PC-9 (cell line): ENCODE measurements at regions not wholly inside any gene's neighbourhood (a gene's known extent, or its start where the extent isn't known, plus 50 kb on each side); places are given as distances from the start of the nearest gene placed in this dataset.

Experiments
- BruUV-seq: library from RNA; stranded (reverse); fragments of 400-500 nt; replicated peaks from 2 replicates; lab custom pipeline; 2021; lab: Mats Ljungman, UMichigan
- CTCF ChIA-PET: fragments of 300-600 bp; sonication (Branson Sonifier 250); formaldehyde crosslinking; loops from one replicate; lab custom pipeline; 2022; ENCODE audit warnings: antibody characterized with exemption; lab: Charles Lee
- POLR2A ChIA-PET: fragments of 300-600 bp; sonication (Branson Sonifier 250); formaldehyde crosslinking; loops from one replicate; lab custom pipeline; 2022; ENCODE audit warnings: antibody characterized with exemption; ENCODE audit not compliant: unreplicated experiment; lab: Charles Lee
- DNase-seq, 2 experiments: peaks; one replicate each; pipeline versions ENCODE4 v3.0.0 to v3.0.0-alpha.2; 2015 to 2022; ENCODE audit warnings: mixed read lengths in 1 of 2
- H2AFZ ChIP-seq: fragments of 200-600 bp; sonication (generic); 2 replicates; pipeline ENCODE4 v1.8.1; 2017; ENCODE audit warnings: antibody characterized with exemption
- H3F3A ChIP-seq: fragments of 200-600 bp; sonication (generic); 2 replicates; pipeline ENCODE4 v1.8.1; 2017; ENCODE audit warnings: antibody characterized with exemption, mild to moderate bottlenecking, low read depth; ENCODE audit not compliant: insufficient read depth
- H3K27ac ChIP-seq: fragments of 200-600 bp; sonication (generic); 2 replicates; pipeline ENCODE4 v1.6.1; 2016; ENCODE audit warnings: mixed run types
- H3K27me3 ChIP-seq: fragments of 200-600 bp; sonication (generic); 2 replicates; pipeline ENCODE4 v1.6.1; 2016; ENCODE audit warnings: low read depth, mixed run types; ENCODE audit not compliant: insufficient read depth
- H3K36me3 ChIP-seq: fragments of 200-600 bp; sonication (generic); 2 replicates; pipeline ENCODE4 v1.6.1; 2016; ENCODE audit warnings: low read depth, mixed run types
- H3K4me1 ChIP-seq: fragments of 200-600 bp; sonication (generic); replicated peaks from 2 replicates; pipeline ENCODE4 v1.6.1; 2016; ENCODE audit warnings: mixed run types; ENCODE audit not compliant: insufficient read depth
- H3K4me2 ChIP-seq: fragments of 200-600 bp; sonication (generic); 2 replicates; pipeline ENCODE4 v1.6.1; 2017; ENCODE audit warnings: mixed run types
- H3K4me3 ChIP-seq: fragments of 200-600 bp; sonication (generic); 2 replicates; pipeline ENCODE4 v1.6.1; 2016; ENCODE audit warnings: mixed run types
- H3K79me2 ChIP-seq: fragments of 200-600 bp; sonication (generic); 2 replicates; pipeline ENCODE4 v1.6.1; 2017; ENCODE audit warnings: low read depth, mixed run types
- H3K9me2 ChIP-seq: fragments of 200-600 bp; sonication (generic); 2 replicates; pipeline ENCODE4 v1.8.1; 2017; ENCODE audit warnings: mild to moderate bottlenecking; ENCODE audit not compliant: insufficient read depth
- H3K9me3 ChIP-seq: fragments of 200-600 bp; sonication (generic); 2 replicates; pipeline ENCODE4 v1.8.1; 2016; ENCODE audit warnings: low read depth; ENCODE audit not compliant: insufficient read depth
- H4K20me1 ChIP-seq: fragments of 200-600 bp; sonication (generic); 2 replicates; pipeline ENCODE4 v1.8.1; 2017; ENCODE audit not compliant: insufficient read depth
- EZH2 ChIP-seq: fragments of 200-600 bp; sonication (generic); IDR thresholded peaks from 2 replicates; pipeline ENCODE4 v1.8.0; 2017; ENCODE audit warnings: antibody characterized with exemption, low read depth
- intact Hi-C: fragments of 100-400 bp; cut with micrococcal nuclease; formaldehyde crosslinking; loops from one replicate; pipeline ENCODE4 v1.10.0; 2022; ENCODE audit not compliant: unreplicated experiment
- TF ChIP-seq, protein P1 (sequence below): fragments of 200-600 bp; sonication (generic); conservative IDR thresholded peaks from 2 replicates; pipeline ENCODE4 v1.6.1; 2017; ENCODE audit warnings: mixed run types, antibody characterized with exemption, mild to moderate bottlenecking, moderate library complexity

- H4K20me1 ChIP-seq = no peaks in the 10 kb centered on the region
- peaks cover 1% of the 10 kb centered on the region for H3K4me1 ChIP-seq
- H3K27ac ChIP-seq = no peak overlapping the region
- no peaks in the 10 kb centered on the region; the same call in 1 of the 2 replicates for H3K9me3 ChIP-seq
- H3K4me3 ChIP-seq = no peak overlapping the region
- TF ChIP-seq EZH2 = no peak
- TF ChIP-seq, protein P1, sequence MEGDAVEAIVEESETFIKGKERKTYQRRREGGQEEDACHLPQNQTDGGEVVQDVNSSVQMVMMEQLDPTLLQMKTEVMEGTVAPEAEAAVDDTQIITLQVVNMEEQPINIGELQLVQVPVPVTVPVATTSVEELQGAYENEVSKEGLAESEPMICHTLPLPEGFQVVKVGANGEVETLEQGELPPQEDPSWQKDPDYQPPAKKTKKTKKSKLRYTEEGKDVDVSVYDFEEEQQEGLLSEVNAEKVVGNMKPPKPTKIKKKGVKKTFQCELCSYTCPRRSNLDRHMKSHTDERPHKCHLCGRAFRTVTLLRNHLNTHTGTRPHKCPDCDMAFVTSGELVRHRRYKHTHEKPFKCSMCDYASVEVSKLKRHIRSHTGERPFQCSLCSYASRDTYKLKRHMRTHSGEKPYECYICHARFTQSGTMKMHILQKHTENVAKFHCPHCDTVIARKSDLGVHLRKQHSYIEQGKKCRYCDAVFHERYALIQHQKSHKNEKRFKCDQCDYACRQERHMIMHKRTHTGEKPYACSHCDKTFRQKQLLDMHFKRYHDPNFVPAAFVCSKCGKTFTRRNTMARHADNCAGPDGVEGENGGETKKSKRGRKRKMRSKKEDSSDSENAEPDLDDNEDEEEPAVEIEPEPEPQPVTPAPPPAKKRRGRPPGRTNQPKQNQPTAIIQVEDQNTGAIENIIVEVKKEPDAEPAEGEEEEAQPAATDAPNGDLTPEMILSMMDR = no peak
- no peaks in the 10 kb centered on the region for H3K36me3 ChIP-seq
- no peaks in the 10 kb centered on the region for H3K79me2 ChIP-seq
- CTCF ChIA-PET = no interaction called here
- no peaks in the 10 kb centered on the region for H3K27me3 ChIP-seq
- DNase-seq = no peak
- no peaks in the 10 kb centered on the region for H3K9me2 ChIP-seq
- H2AFZ ChIP-seq = no peak overlapping the region
- no TSS peak for BruUV-seq
- intact Hi-C loops = no loop called here
- H3F3A ChIP-seq = no peaks in the 10 kb centered on the region; the same call in 1 of the 2 replicates
- POLR2A ChIA-PET = no interaction called here
- H3K4me2 ChIP-seq = no peak overlapping the region
These were observed 421.0 kb upstream of the THBS1 start for GRCh38 chr15:39159833-39160232.

GRCh38 chr15:39161096-39161495 lies 419.8 kb upstream of the THBS1 start:
- H3K4me1 ChIP-seq = no peaks in the 10 kb centered on the region
- no peak overlapping the region for H3K4me2 ChIP-seq
- no peaks in the 10 kb centered on the region; the same call in 1 of the 2 replicates for H3K9me3 ChIP-seq
- intact Hi-C loops = no loop called here
- no peak for DNase-seq
- no peaks in the 10 kb centered on the region for H4K20me1 ChIP-seq
- H3K27ac ChIP-seq = no peak overlapping the region
- H3K9me2 ChIP-seq = no peaks in the 10 kb centered on the region
- no peak overlapping the region for H2AFZ ChIP-seq
- no peaks in the 10 kb centered on the region for H3K27me3 ChIP-seq
- no peaks in the 10 kb centered on the region for H3K79me2 ChIP-seq
- no peak overlapping the region for H3K4me3 ChIP-seq
- POLR2A ChIA-PET = no interaction called here
- H3K36me3 ChIP-seq = no peaks in the 10 kb centered on the region
- TF ChIP-seq EZH2 = no peak
- TF ChIP-seq, protein P1 = no peak
- CTCF ChIA-PET = no interaction called here
- H3F3A ChIP-seq = no peaks in the 10 kb centered on the region
- no TSS peak for BruUV-seq

GRCh38 chr15:39165020-39165706 lies 415.7 kb upstream of the THBS1 start:
- TF ChIP-seq EZH2 = no peak
- TF ChIP-seq, protein P1 = no peak
- intact Hi-C loops = no loop called here
- H3K27ac ChIP-seq = no peak overlapping the region
- CTCF ChIA-PET = no interaction called here
- H3F3A ChIP-seq = no peaks in the 10 kb centered on the region
- no peak overlapping the region for H3K4me3 ChIP-seq
- H3K27me3 ChIP-seq = no peaks in the 10 kb centered on the region
- H3K9me3 ChIP-seq = no peaks in the 10 kb centered on the region; the same call in 1 of the 2 replicates
- no TSS peak for BruUV-seq
- no peaks in the 10 kb centered on the region for H3K36me3 ChIP-seq
- H3K4me2 ChIP-seq = no peak overlapping the region
- no peak for DNase-seq
- no peak overlapping the region for H2AFZ ChIP-seq
- no peaks in the 10 kb centered on the region for H3K79me2 ChIP-seq
- H4K20me1 ChIP-seq = no peaks in the 10 kb centered on the region
- no peaks in the 10 kb centered on the region for H3K4me1 ChIP-seq
- POLR2A ChIA-PET = no interaction called here
- H3K9me2 ChIP-seq = no peaks in the 10 kb centered on the region
